SK-N-SH treated with all-trans-retinoic acid at 6 μM for 48 hours (cell line): ENCODE measurements at regions not wholly inside any gene's neighbourhood (a gene's known extent, or its start where the extent isn't known, plus 50 kb on each side); places are given as distances from the start of the nearest gene placed in this dataset.
"Not testable (repeated sequence)": the region's sequence is repeated elsewhere in the genome, so short reads cannot be mapped to it uniquely, and the experiment has no call there.

Experiments used
- ISL1 ChIP-seq: fragments of 250-450 bp; sonication (Bioruptor Pico); IDR thresholded peaks from 2 replicates; pipeline ENCODE4 v2.1.2; 2022; ENCODE audit warnings: mild to moderate bottlenecking, moderate library complexity
- OSR1 ChIP-seq: fragments of 250-450 bp; sonication (Bioruptor Pico); IDR thresholded peaks from 2 replicates; pipeline ENCODE4 v1.8.0; 2022; ENCODE audit warnings: moderate library complexity, mild to moderate bottlenecking, inconsistent platforms
- PPARA ChIP-seq: fragments of 250-450 bp; sonication (Bioruptor Pico); IDR thresholded peaks from 2 replicates; pipeline ENCODE4 v1.5.0; 2020; ENCODE audit warnings: mild to moderate bottlenecking, borderline replicate concordance
- SNAI2 ChIP-seq: fragments of 250-450 bp; sonication (Bioruptor Pico); IDR thresholded peaks from 2 replicates; pipeline ENCODE4 v1.5.0; 2020; ENCODE audit warnings: mild to moderate bottlenecking, moderate library complexity
- ZFP3 ChIP-seq: fragments of 250-450 bp; sonication (Bioruptor Pico); IDR thresholded peaks from 2 replicates; pipeline ENCODE4 v1.5.0; 2020; ENCODE audit warnings: mild to moderate bottlenecking, moderate library complexity
- TF ChIP-seq, protein P1 (sequence below): fragments of 250-450 bp; sonication (Bioruptor Pico); IDR thresholded peaks from 2 replicates; pipeline ENCODE4 v1.5.1; 2021; ENCODE audit warnings: mild to moderate bottlenecking, moderate library complexity

DNA sequence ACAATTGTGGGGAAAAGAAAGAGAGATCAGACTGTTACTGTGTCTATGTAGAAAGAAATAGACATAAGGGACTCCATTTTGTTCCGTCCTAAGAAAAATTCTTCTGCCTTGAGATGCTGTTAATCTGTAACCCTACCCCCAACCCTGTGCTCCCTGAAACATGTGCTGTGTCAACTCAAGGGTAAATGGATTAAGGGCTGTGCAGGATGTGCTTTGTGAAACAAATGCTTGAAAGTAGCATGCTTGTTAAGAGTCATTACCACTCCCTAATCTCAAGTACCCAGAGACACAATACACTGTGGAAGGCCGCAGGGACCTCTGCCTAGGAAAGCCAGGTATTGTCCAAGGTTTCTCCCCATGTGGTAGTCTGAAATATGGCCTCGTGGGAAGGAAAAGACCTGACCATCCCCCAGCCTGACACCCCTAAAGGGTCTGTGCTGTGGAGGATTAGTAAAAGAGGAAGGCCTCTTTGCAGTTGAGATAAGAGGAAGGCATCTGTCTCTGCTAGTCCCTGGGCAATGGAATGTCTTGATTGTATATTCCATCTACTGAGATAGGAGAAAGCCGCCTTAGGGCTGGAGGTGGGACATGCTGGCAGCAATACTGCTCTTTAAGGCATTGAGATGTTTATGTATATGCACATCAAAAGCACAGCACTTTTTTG lies 695.9 kb upstream of the ADGRL4 start:
- TF ChIP-seq ZFP3, SNAI2, PPARA, OSR1, ISL1 (CRISPR knock-in tag): not testable (repeated sequence)
- TF ChIP-seq, protein P1, sequence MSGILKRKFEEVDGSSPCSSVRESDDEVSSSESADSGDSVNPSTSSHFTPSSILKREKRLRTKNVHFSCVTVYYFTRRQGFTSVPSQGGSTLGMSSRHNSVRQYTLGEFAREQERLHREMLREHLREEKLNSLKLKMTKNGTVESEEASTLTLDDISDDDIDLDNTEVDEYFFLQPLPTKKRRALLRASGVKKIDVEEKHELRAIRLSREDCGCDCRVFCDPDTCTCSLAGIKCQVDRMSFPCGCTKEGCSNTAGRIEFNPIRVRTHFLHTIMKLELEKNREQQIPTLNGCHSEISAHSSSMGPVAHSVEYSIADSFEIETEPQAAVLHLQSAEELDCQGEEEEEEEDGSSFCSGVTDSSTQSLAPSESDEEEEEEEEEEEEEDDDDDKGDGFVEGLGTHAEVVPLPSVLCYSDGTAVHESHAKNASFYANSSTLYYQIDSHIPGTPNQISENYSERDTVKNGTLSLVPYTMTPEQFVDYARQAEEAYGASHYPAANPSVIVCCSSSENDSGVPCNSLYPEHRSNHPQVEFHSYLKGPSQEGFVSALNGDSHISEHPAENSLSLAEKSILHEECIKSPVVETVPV (CRISPR knock-in tag) = not testable (repeated sequence)
